ENCODE measurements at regions not wholly inside any gene's neighbourhood (a gene's known extent, or its start where the extent isn't known, plus 50 kb on each side); places are given as distances from the start of the nearest gene placed in this dataset.

GRCh38 chr10:33579996-33580395 is 245.5 kb upstream of the NRP1 start:
- DNase-seq = no peak

- DNase-seq = no peak
Observed at GRCh38 chr10:33573606-33574005, 239.1 kb upstream of the NRP1 start.

GRCh38 chr10:33571616-33572015 is 237.1 kb upstream of the NRP1 start:
- no peak for DNase-seq

- no peak for DNase-seq
Observed at GRCh38 chr10:33570495-33570894, 236.0 kb upstream of the NRP1 start.

GRCh38 chr10:33569702-33570101 is 235.2 kb upstream of the NRP1 start:
- DNase-seq = no peak

- no peak for DNase-seq
Observed at GRCh38 chr10:33566426-33566825, 232.0 kb upstream of the NRP1 start.

GRCh38 chr10:33566001-33566400 is 231.5 kb upstream of the NRP1 start:
- no peak for DNase-seq

- DNase-seq = no peak
Observed at GRCh38 chr10:33565231-33565630, 230.8 kb upstream of the NRP1 start.

GRCh38 chr10:33559105-33559504 is 224.6 kb upstream of the NRP1 start:
- no peak for DNase-seq

GRCh38 chr10:33557313-33557712 is 222.8 kb upstream of the NRP1 start:
- no peak for DNase-seq

GRCh38 chr10:33556620-33557019 is 222.2 kb upstream of the NRP1 start:
- no peak for DNase-seq

- no peak for DNase-seq
Observed at GRCh38 chr10:33556103-33556502, 221.6 kb upstream of the NRP1 start.

- DNase-seq = no peak
Observed at GRCh38 chr10:33553748-33554571, 219.5 kb upstream of the NRP1 start.

GRCh38 chr10:33552290-33552689 is 217.8 kb upstream of the NRP1 start:
- DNase-seq = no peak

- no peak for DNase-seq
Observed at GRCh38 chr10:33550811-33551210, 216.3 kb upstream of the NRP1 start.

GRCh38 chr10:33547976-33548375 is 213.5 kb upstream of the NRP1 start:
- no peak for DNase-seq

- no peak for DNase-seq
Observed at GRCh38 chr10:33546031-33546430, 211.6 kb upstream of the NRP1 start.

GRCh38 chr10:33542752-33543505 is 208.5 kb upstream of the NRP1 start:
- DNase-seq = no peak

- DNase-seq = no peak
Observed at GRCh38 chr10:33539116-33539515, 204.6 kb upstream of the NRP1 start.

- DNase-seq = no peak
Observed at GRCh38 chr10:33537066-33537465, 202.6 kb upstream of the NRP1 start.

- DNase-seq = no peak
Observed at GRCh38 chr10:33536508-33536907, 202.0 kb upstream of the NRP1 start.

GRCh38 chr10:33535866-33536265 is 201.4 kb upstream of the NRP1 start:
- no peak for DNase-seq

- no peak for DNase-seq
Observed at GRCh38 chr10:33534416-33534815, 199.9 kb upstream of the NRP1 start.

- DNase-seq = no peak
Observed at GRCh38 chr10:33533612-33534011, 199.1 kb upstream of the NRP1 start.

All from central memory CD4-positive, alpha-beta T cell (primary cell).